HepG2 (cell line): ENCODE measurements at regions not wholly inside any gene's neighbourhood (a gene's known extent, or its start where the extent isn't known, plus 50 kb on each side); places are given as distances from the start of the nearest gene placed in this dataset.

Source experiments
- ATAC-seq: fragments of 200-7000 bp; cut with Tn5 transposase; 3 replicates; pipeline ENCODE4 v1.9.1; 2020; ENCODE audit warnings: mild to moderate bottlenecking, moderate library complexity
- BruUV-seq: library from RNA; stranded (reverse); fragments of 400-500 nt; replicated peaks from 2 replicates; lab custom pipeline; 2021; lab: Mats Ljungman, UMichigan
- CTCF ChIA-PET: fragments of 300-600 bp; formaldehyde crosslinking; extraction: SDS; loops from one replicate; lab custom pipeline; 2021; ENCODE audit warnings: low total read pairs, inconsistent platforms, low intra/inter-chr PET ratio; lab: Yijun Ruan, JAX
- POLR2A ChIA-PET: fragments of 350-600 bp; sonication (Branson Sonifier 250); formaldehyde crosslinking; loops from one replicate; lab custom pipeline; 2020; ENCODE audit warnings: antibody characterized with exemption, inconsistent platforms; lab: Yijun Ruan, JAX
- DNase-seq: peaks from one replicate; pipeline ENCODE4 v3.0.0-alpha.2; 2015; ENCODE audit warnings: low spot score
- FAIRE-seq: peaks from 3 replicates; lab custom pipeline; 2011; peaks lifted over from hg19 to GRCh38; lab: Jason Lieb, UNC
- H2AFZ ChIP-seq: one replicate; pipeline ENCODE4 v1.6.1; 2011; ENCODE audit warnings: low read length, inconsistent platforms
- H3K27ac ChIP-seq: fragments of 300-600 bp; 3 replicates; pipeline ENCODE4 v1.8.0; 2011; ENCODE audit warnings: mixed run types, mild to moderate bottlenecking, mixed read lengths, low read length, inconsistent platforms; ENCODE audit not compliant: insufficient read depth; ENCODE audit errors: extremely low read length
- H3K27me3 ChIP-seq, 2 experiments: fragments of 200-600 bp in 1 of 2; 2 replicates in 1 of 2; 3 replicates in 1 of 2; pipeline versions ENCODE4 v1.6.0 to v1.8.0; 2011; ENCODE audit warnings: low read length in 2 of 2, mild to moderate bottlenecking in 2 of 2, moderate library complexity in 2 of 2, inconsistent platforms in 1 of 2; ENCODE audit not compliant: insufficient read depth in 2 of 2, control insufficient read depth in 1 of 2
- H3K36me3 ChIP-seq, 2 experiments: fragments of 200-600 bp in 1 of 2; replicated peaks in 1 of 2; 2 replicates in 1 of 2; 3 replicates in 1 of 2; pipeline versions ENCODE4 v1.5.1 to v1.8.0; 2011; ENCODE audit warnings: low read length in 2 of 2, inconsistent platforms in 1 of 2; ENCODE audit not compliant: insufficient read depth in 2 of 2, control insufficient read depth in 1 of 2
- H3K4me1 ChIP-seq: 2 replicates; pipeline ENCODE4 v1.5.1; 2012; ENCODE audit warnings: low read length, inconsistent platforms; ENCODE audit not compliant: insufficient read depth
- H3K4me2 ChIP-seq: 2 replicates; pipeline ENCODE4 v1.6.0; 2011; ENCODE audit warnings: low read depth, low read length, inconsistent platforms
- H3K4me3 ChIP-seq, 3 experiments: fragments of 200-600 bp in 1 of 3; sonication (generic), shearing (Covaris generic) in 1 of 3; replicated peaks in 1 of 3; 2 replicates each; pipeline ENCODE4 v1.5.1; 2011 to 2016; ENCODE audit warnings: low read length in 3 of 3, inconsistent platforms in 2 of 3, low read depth in 2 of 3, mild to moderate bottlenecking in 2 of 3, control low read depth in 1 of 3, mixed read lengths in 1 of 3; ENCODE audit not compliant: insufficient read depth in 1 of 3
- H3K79me2 ChIP-seq: one replicate; pipeline ENCODE4 v1.6.1; 2011; ENCODE audit warnings: low read length, inconsistent platforms; ENCODE audit not compliant: insufficient read depth
- H3K9ac ChIP-seq: 2 replicates; pipeline ENCODE4 v1.6.0; 2011; ENCODE audit warnings: mild to moderate bottlenecking, low read depth, low read length, inconsistent platforms; ENCODE audit not compliant: insufficient read depth
- H3K9me3 ChIP-seq: 2 replicates; pipeline ENCODE4 v1.5.1; 2012; ENCODE audit warnings: mild to moderate bottlenecking, low read length
- H4K20me1 ChIP-seq: 2 replicates; pipeline ENCODE4 v1.6.0; 2011; ENCODE audit warnings: inconsistent platforms, mild to moderate bottlenecking, low read length, moderate library complexity; ENCODE audit not compliant: insufficient read depth
- CEBPB ChIP-seq: IDR thresholded peaks from 2 replicates; pipeline ENCODE4 v1.6.1; 2011; ENCODE audit warnings: low read depth, low read length, improper control_type of control experiment, borderline replicate concordance
- KLF12 ChIP-seq: sonication (generic); formaldehyde crosslinking; IDR thresholded peaks from 2 replicates; pipeline ENCODE4 v1.4.0; 2020; ENCODE audit warnings: missing genetic modification reagents, borderline replicate concordance
- THAP9 ChIP-seq: sonication (generic); formaldehyde crosslinking; IDR thresholded peaks from 2 replicates; pipeline ENCODE4; 2020; ENCODE audit warnings: missing genetic modification reagents, mild to moderate bottlenecking, borderline replicate concordance
- ZNF512 ChIP-seq: sonication (generic); formaldehyde crosslinking; IDR thresholded peaks from 2 replicates; pipeline ENCODE4 v1.4.0; 2020; ENCODE audit warnings: mild to moderate bottlenecking, missing genetic modification reagents
- ZNF75D ChIP-seq: sonication (generic); formaldehyde crosslinking; IDR thresholded peaks from 2 replicates; pipeline ENCODE4 v1.8.1; 2023; ENCODE audit warnings: missing genetic modification reagents, mild to moderate bottlenecking, borderline replicate concordance
- ZNF891 ChIP-seq: sonication (generic); formaldehyde crosslinking; IDR thresholded peaks from 2 replicates; pipeline ENCODE4 v1.5.0; 2020; ENCODE audit warnings: mild to moderate bottlenecking, missing genetic modification reagents
- WGBS: methylation state at CpG from one replicate; pipeline ENCODE4 v1.1.6; 2017; ENCODE audit warnings: low lambda C conversion rate; 5-methylcytosine and 5-hydroxymethylcytosine counted together
- in situ Hi-C: cut with HindIII; loops from 2 replicates; pipeline ENCODE4 v1.10.0; 2017; ENCODE audit warnings: low pct_unique_long_range_greater_than_20kb; ENCODE audit not compliant: extremely low pct_ligation_motif_present
- intact Hi-C: fragments of 100-400 bp; cut with micrococcal nuclease; formaldehyde crosslinking; loops from one replicate; pipeline ENCODE4 v1.10.0; 2022; ENCODE audit not compliant: unreplicated experiment
- small RNA-seq, 3 experiments: library from RNA; depleted of rRNA; stranded (forward); fragments of <200 nt; gene quantifications; one replicate each; pipeline ENCODE3, GENCODE V24; 2012; ENCODE audit warnings: low read depth in 2 of 3, low replicate concordance in 1 of 3; ENCODE audit not compliant: insufficient read length in 3 of 3, insufficient read depth in 2 of 3

- TF ChIP-seq THAP9: no peak
- TF ChIP-seq, all 625 proteins: peak for 3
Observed at GRCh38 chr9:12640016-12640587, 53.1 kb upstream of the TYRP1 start (continued).

- ATAC-seq (no peak), FAIRE-seq (no peak), DNase-seq (no peak)
- TF ChIP-seq CEBPB (no peak), ZNF512 (CRISPR knock-in tag) (no peak), ZNF75D (CRISPR knock-in tag) (no peak), KLF12 (CRISPR knock-in tag) (no peak), ZNF891 (no peak)
- POLR2A ChIA-PET: no interaction called here
- Histone ChIP-seq H3K27ac (no peak overlapping the region), H3K4me1 (no peaks in the 10 kb centered on the region), H4K20me1 (no peaks in the 10 kb centered on the region), H3K9ac (no peak overlapping the region), H3K4me3 (no peak overlapping the region), H3K79me2 (no peaks in the 10 kb centered on the region), H2AFZ (no peak overlapping the region), H3K4me2 (no peak overlapping the region), H3K27me3 (no peaks in the 10 kb centered on the region), H3K36me3 (no peaks in the 10 kb centered on the region), H3K9me3 (no peaks in the 10 kb centered on the region)
- CTCF ChIA-PET: interaction anchor here (1.5 kb wide), 1 partner anchor 86 kb away, joined by 10 read pairs; no protein-coding TSS in a partner anchor
- 2% methylated on average over 4 of the region's 4 CpGs for WGBS
- in situ Hi-C loops (no loop called here), intact Hi-C loops (loop anchor here (2.0 kb wide), 1 partner anchor 86 kb away; no protein-coding TSS in a partner anchor)
- no TSS peak for BruUV-seq
Observed at GRCh38 chr9:12640866-12641636, 52.1 kb upstream of the TYRP1 start.

Small RNA genes lying in the stretch of these regions (small RNA-seq; reads per million reads assigned to genes)
- 0 reads per million in 3 experiments for gene AL161788.1
- 0 reads per million in 3 experiments for gene AL162413.1
- gene AL592227.1: 0 reads per million in 3 experiments
- 0 to 0.97 (median 0) reads per million in 3 experiments for gene RNU2-47P
